ENCODE measurements at regions not wholly inside any gene's neighbourhood (a gene's known extent, or its start where the extent isn't known, plus 50 kb on each side); places are given as distances from the start of the nearest gene placed in this dataset.
"Not testable (repeated sequence)": the region's sequence is repeated elsewhere in the genome, so short reads cannot be mapped to it uniquely, and the experiment has no call there.

DNA sequence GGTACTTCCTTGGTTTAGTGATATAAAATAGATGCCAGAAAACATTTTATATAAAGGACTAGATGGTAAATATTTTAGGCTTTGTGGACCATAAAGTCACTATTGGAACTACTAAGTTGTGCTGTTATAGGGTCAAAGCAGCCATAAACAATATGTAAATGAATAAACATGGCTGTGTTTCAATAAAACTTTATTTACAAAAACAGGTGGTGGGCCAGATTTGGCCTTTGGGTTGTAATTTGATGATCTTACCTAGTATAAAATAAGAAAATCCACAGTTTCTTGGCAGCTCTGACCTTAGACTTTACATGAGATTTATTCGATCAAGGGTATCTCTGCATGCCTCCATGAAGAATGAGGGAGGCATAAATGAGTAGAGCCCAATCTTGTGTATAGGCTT, 232.0 kb upstream of the PCDH9 start (continued):
- TF ChIP-seq, protein P1, sequence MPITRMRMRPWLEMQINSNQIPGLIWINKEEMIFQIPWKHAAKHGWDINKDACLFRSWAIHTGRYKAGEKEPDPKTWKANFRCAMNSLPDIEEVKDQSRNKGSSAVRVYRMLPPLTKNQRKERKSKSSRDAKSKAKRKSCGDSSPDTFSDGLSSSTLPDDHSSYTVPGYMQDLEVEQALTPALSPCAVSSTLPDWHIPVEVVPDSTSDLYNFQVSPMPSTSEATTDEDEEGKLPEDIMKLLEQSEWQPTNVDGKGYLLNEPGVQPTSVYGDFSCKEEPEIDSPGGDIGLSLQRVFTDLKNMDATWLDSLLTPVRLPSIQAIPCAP (CRISPR knock-in tag; IDR thresholded peaks at IDR 0.05; ENCODE audit: borderline replicate concordance): no peak

DNA sequence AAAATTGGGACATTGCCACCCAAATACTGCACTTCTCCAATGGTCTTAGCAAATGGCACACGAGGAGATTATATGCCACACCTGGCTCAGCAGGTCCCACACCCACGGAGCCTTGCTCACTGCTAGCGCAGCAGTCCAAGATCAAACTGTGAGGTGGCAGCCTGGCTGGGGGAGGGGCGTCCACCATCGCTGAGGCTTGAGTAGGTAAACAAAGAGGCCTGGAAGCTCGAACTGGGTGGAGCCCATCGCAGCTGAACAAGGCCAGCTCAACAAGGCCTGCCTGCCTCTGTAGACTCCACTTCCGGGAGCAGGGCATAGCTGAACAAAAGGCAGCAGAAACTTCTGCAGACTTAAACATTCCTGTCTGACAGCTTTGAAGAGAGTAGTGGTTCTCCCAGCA, 222.4 kb upstream of the PCDH9 start:
- in situ Hi-C loops (cut with MboI); intact Hi-C loops (cut with micrococcal nuclease); H3K27ac ChIP-seq (ENCODE audit: extremely low read depth, low read depth, low read length); H3K4me2 ChIP-seq (ENCODE audit: insufficient read depth, low read length); H3K9me3 ChIP-seq (replicated peaks; ENCODE audit: control insufficient read depth, insufficient read depth, low read depth, low read length); BruUV-seq (replicated peaks); H3K27me3 ChIP-seq (ENCODE audit: control insufficient read depth in 2 of 2, insufficient read depth in 2 of 2, low read length in 2 of 2); H3K4me3 ChIP-seq; H4K20me1 ChIP-seq (replicated peaks; ENCODE audit: control insufficient read depth, insufficient read depth, low read length); H2AFZ ChIP-seq (ENCODE audit: low read depth, low read length); FAIRE-seq; ATAC-seq; POLR2A ChIA-PET; H3K4me1 ChIP-seq (replicated peaks in 1 of 2; ENCODE audit: control insufficient read depth in 2 of 2, insufficient read depth in 2 of 2, low read length in 2 of 2); DNase-seq (ENCODE audit: extremely low read depth in 1 of 4, low spot score in 3 of 4); H3K79me2 ChIP-seq (ENCODE audit: control insufficient read depth, insufficient read depth, low read length); CTCF ChIA-PET (ENCODE audit: low intra/inter-chr PET ratio); H3K9me1 ChIP-seq (ENCODE audit: control insufficient read depth, insufficient read depth, low read length); H3K36me3 ChIP-seq (ENCODE audit: control insufficient read depth, insufficient read depth, low read length); H3K9ac ChIP-seq (ENCODE audit: insufficient read depth in 1 of 2, low read depth in 2 of 2, low read length in 2 of 2): not testable (repeated sequence)
- 10% methylated on average over 5 of the region's 8 CpGs for WGBS (ENCODE audit: insufficient coverage, low coverage, missing lambda C conversion rate)

DNA sequence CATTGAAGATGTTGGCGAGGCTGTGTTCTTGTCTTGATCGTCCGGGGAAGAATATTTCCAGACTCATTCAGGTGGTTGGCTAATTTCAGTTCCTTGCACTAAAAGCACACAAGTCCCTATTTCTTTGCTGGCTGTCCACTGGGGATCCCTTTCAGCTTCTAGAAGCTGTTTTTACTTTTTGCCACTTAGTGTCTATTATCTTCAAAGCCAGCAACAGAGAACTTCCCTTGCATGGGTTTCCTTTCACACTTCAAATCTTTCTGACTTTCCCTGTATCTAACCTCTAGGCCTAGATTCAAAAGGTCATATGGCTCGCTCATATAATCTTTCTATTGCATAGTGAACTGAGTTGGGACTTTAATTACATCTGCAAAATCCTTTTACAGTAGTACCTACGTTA, 215.3 kb upstream of the PCDH9 start:
- in situ Hi-C loops (cut with MboI) (no loop called here), intact Hi-C loops (cut with micrococcal nuclease) (no loop called here)
- no peaks in the 10 kb centered on the region for H3K9me3 ChIP-seq (replicated peaks; ENCODE audit: control insufficient read depth, insufficient read depth, low read depth, low read length)
- H3K36me3 ChIP-seq (ENCODE audit: control insufficient read depth, insufficient read depth, low read length): no peaks in the 10 kb centered on the region
- BruUV-seq (replicated peaks): no TSS peak
- FAIRE-seq: no peak
- H4K20me1 ChIP-seq (replicated peaks; ENCODE audit: control insufficient read depth, insufficient read depth, low read length): no peaks in the 10 kb centered on the region
- ATAC-seq: no peak
- 22% methylated on average over 5 of the region's 5 CpGs for WGBS (ENCODE audit: insufficient coverage, low coverage, missing lambda C conversion rate)
- no peaks in the 10 kb centered on the region for H3K9me1 ChIP-seq (ENCODE audit: control insufficient read depth, insufficient read depth, low read length)
- H3K27ac ChIP-seq (ENCODE audit: extremely low read depth, low read depth, low read length): no peak overlapping the region
- ChIA-PET CTCF (ENCODE audit: low intra/inter-chr PET ratio) (no interaction called here), POLR2A (no interaction called here)
- no peaks in the 10 kb centered on the region for H3K4me1 ChIP-seq (replicated peaks in 1 of 2; ENCODE audit: control insufficient read depth in 2 of 2, insufficient read depth in 2 of 2, low read length in 2 of 2)
- no peak overlapping the region for H3K4me2 ChIP-seq (ENCODE audit: insufficient read depth, low read length)
- no peak overlapping the region for H3K9ac ChIP-seq (ENCODE audit: insufficient read depth in 1 of 2, low read depth in 2 of 2, low read length in 2 of 2)
- H3K4me3 ChIP-seq: no peak overlapping the region
- no peaks in the 10 kb centered on the region for H3K79me2 ChIP-seq (ENCODE audit: control insufficient read depth, insufficient read depth, low read length)
- no peak overlapping the region for H2AFZ ChIP-seq (ENCODE audit: low read depth, low read length)
- DNase-seq (ENCODE audit: extremely low read depth in 1 of 4, low spot score in 3 of 4): no peak
- H3K27me3 ChIP-seq (ENCODE audit: control insufficient read depth in 2 of 2, insufficient read depth in 2 of 2, low read length in 2 of 2): no peaks in the 10 kb centered on the region
- no peak for TF ChIP-seq PHF21A (IDR thresholded peaks at IDR 0.05; ENCODE audit: borderline replicate concordance, low read depth)
- TF ChIP-seq MBD2 (IDR thresholded peaks at IDR 0.05; ENCODE audit: borderline replicate concordance, low read depth): no peak
- TF ChIP-seq, protein P2, sequence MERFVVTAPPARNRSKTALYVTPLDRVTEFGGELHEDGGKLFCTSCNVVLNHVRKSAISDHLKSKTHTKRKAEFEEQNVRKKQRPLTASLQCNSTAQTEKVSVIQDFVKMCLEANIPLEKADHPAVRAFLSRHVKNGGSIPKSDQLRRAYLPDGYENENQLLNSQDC (CRISPR knock-in tag; IDR thresholded peaks at IDR 0.05): no peak
- TF ChIP-seq NCOA4 (IDR thresholded peaks at IDR 0.05; ENCODE audit: partially characterized antibody): no peak
- TF ChIP-seq, protein P3, sequence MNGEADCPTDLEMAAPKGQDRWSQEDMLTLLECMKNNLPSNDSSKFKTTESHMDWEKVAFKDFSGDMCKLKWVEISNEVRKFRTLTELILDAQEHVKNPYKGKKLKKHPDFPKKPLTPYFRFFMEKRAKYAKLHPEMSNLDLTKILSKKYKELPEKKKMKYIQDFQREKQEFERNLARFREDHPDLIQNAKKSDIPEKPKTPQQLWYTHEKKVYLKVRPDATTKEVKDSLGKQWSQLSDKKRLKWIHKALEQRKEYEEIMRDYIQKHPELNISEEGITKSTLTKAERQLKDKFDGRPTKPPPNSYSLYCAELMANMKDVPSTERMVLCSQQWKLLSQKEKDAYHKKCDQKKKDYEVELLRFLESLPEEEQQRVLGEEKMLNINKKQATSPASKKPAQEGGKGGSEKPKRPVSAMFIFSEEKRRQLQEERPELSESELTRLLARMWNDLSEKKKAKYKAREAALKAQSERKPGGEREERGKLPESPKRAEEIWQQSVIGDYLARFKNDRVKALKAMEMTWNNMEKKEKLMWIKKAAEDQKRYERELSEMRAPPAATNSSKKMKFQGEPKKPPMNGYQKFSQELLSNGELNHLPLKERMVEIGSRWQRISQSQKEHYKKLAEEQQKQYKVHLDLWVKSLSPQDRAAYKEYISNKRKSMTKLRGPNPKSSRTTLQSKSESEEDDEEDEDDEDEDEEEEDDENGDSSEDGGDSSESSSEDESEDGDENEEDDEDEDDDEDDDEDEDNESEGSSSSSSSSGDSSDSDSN (IDR thresholded peaks at IDR 0.05; ENCODE audit: borderline replicate concordance in 1 of 2, low read depth in 2 of 2, low read length in 2 of 2): no peak
- no peak for TF ChIP-seq PTRF (tag; IDR thresholded peaks at IDR 0.05)
- no peak for TF ChIP-seq ZNF696 (CRISPR knock-in tag; conservative IDR thresholded peaks at IDR 0.05)
- no peak for TF ChIP-seq NCOA6 (IDR thresholded peaks at IDR 0.05)
- TF ChIP-seq CEBPB (tag; IDR thresholded peaks at IDR 0.05): no peak
- no peak for TF ChIP-seq CAMTA2 (CRISPR knock-in tag; conservative IDR thresholded peaks at IDR 0.05)
- no peak for TF ChIP-seq RCOR1 (IDR thresholded peaks at IDR 0.05; ENCODE audit: borderline replicate concordance in 1 of 2, low read depth in 2 of 2, low read length in 2 of 2)
- no peak for TF ChIP-seq TBL1XR1 (IDR thresholded peaks at IDR 0.05; ENCODE audit: low read length in 2 of 2)

All from K562 (cell line).